Skeletal muscle tissue (tissue), 3 donors: ENCODE measurements at regions not wholly inside any gene's neighbourhood (a gene's known extent, or its start where the extent isn't known, plus 50 kb on each side); places are given as distances from the start of the nearest gene placed in this dataset.

ENCODE experiments used
- H3K27ac ChIP-seq: one replicate; pipeline ENCODE4 v1.7.0; 2013; ENCODE audit warnings: mild to moderate bottlenecking, low read depth, low read length, inconsistent platforms
- H3K27me3 ChIP-seq, 3 donors: one replicate each; pipeline ENCODE4 v1.7.0; 2013; ENCODE audit warnings: low read length in 3 of 3; ENCODE audit not compliant: control insufficient read depth in 3 of 3, insufficient read depth in 3 of 3
- H3K36me3 ChIP-seq, 3 donors: one replicate each; pipeline ENCODE4 v1.7.0; 2013; ENCODE audit warnings: low read length in 3 of 3; ENCODE audit not compliant: control insufficient read depth in 3 of 3, insufficient read depth in 3 of 3
- H3K4me1 ChIP-seq, 3 donors: one replicate each; pipeline ENCODE4 v1.7.0; 2013; ENCODE audit warnings: low read length in 3 of 3, mild to moderate bottlenecking in 3 of 3; ENCODE audit not compliant: control insufficient read depth in 3 of 3, insufficient read depth in 3 of 3
- H3K4me3 ChIP-seq, 3 donors: one replicate each; pipeline ENCODE4 v1.7.0; 2013; ENCODE audit warnings: low read length in 3 of 3
- H3K9ac ChIP-seq, 3 donors: one replicate each; pipeline ENCODE4 v1.7.0; 2013; ENCODE audit warnings: low read length in 3 of 3, mild to moderate bottlenecking in 3 of 3, moderate library complexity in 2 of 3, low read depth in 1 of 3
- H3K9me3 ChIP-seq, 3 donors: one replicate each; pipeline ENCODE4 v1.7.0; 2013; ENCODE audit warnings: low read length in 3 of 3; ENCODE audit not compliant: control insufficient read depth in 3 of 3
- donor health status: Osteomylitis.

DNA sequence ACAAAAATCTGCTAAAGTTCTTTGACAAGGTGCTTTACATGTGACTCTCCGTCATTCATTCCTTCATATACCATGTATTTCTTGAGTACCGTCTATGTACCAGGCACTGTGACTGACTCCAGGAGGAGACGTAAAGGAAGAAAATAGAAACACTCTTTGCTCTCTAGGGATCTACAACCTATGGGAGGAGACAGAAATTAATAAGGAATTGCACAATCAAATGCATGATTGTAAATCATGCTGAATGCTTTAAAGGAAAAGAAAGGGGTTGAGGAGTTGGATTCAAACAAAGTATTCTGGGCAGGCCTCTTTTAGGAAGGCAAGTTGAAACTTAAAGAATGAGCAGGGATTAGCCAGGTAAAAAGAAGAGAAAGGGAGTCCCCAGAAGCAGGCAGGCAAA is 239.1 kb upstream of the FGGY start:
- H3K9ac ChIP-seq = peak overlapping the region in 1 of 3 donors; percentile 24
- H3K36me3 ChIP-seq = no peaks in the 10 kb centered on the region
- no peaks in the 10 kb centered on the region for H3K9me3 ChIP-seq
- peak overlapping the region; percentile 73 for H3K27ac ChIP-seq
- H3K27me3 ChIP-seq = no peaks in the 10 kb centered on the region
- H3K4me1 ChIP-seq = peaks cover 8 to 18% (median 18%) of the 10 kb centered on the region in 3 donors
- H3K4me3 ChIP-seq = no peak overlapping the region

DNA sequence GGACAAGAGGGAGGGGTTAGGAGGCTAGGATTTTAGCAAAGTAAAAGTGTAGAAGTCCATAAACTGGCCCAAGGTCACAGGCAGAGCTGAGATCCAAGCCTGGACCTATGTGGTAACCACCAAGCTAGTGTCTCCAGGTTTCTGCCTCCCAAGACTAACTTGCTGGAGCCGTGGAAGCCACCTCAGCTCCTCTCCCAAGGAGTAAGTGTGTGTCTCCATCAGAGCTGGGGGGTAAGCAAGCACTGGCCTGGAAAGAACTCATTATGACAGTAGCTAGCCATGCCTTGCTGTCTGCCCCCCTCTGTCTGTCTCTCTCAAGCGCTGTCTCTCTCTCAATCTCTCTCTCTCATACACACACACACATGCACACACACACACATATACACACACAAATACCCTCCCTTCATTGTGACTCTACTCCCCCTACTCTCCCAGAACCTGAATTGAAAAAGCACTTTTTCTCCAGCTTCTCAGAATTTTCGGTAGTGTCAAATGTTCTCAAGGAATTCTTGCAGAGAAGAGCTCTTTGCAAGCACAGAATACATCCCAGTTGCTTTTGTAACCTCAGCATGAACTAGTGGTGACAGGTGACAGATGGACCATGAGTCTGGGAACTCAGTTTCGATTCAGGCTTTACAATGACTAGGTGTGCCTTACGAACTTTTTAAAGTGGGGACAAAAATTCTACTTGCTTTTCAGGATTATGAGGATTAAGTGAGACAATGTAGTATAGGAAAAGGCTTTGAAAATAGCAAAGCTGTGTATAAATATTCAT is 238.0 kb upstream of the FGGY start:
- peaks cover 8 to 18% (median 18%) of the 10 kb centered on the region in 3 donors for H3K4me1 ChIP-seq
- no peaks in the 10 kb centered on the region for H3K9me3 ChIP-seq
- no peaks in the 10 kb centered on the region for H3K36me3 ChIP-seq
- peak overlapping the region; percentile 73 for H3K27ac ChIP-seq
- no peaks in the 10 kb centered on the region for H3K27me3 ChIP-seq
- H3K4me3 ChIP-seq = no peak overlapping the region
- H3K9ac ChIP-seq = no peak overlapping the region

DNA sequence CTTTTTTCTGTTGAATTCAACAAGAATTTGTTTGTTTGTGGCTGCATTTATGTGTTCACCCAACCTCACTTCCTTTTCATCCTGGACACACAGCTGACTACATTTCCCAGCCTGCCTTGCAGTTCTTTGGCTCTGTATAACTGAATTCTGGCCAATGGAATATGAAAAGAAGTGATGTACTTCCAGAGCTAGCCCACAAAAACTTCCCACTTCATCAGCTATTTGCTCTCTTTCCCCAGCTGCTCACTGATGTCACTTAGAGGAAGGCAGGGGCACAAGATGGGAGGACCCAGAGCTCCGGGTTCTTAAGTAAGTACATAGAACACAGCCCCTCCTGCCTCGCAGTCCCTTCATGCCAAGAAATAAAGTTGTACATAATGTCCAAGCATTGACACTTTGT is 235.0 kb upstream of the FGGY start:
- peak overlapping the region; percentile 24 to 47 (median 40) for H3K9ac ChIP-seq
- H3K27ac ChIP-seq = peak overlapping the region; percentile 62
- H3K36me3 ChIP-seq = no peaks in the 10 kb centered on the region
- no peaks in the 10 kb centered on the region for H3K27me3 ChIP-seq
- no peaks in the 10 kb centered on the region for H3K9me3 ChIP-seq
- peaks cover 4 to 9% (median 7%) of the 10 kb centered on the region in 3 donors for H3K4me1 ChIP-seq
- H3K4me3 ChIP-seq = peak overlapping the region; percentile 18 to 66 (median 59)

DNA sequence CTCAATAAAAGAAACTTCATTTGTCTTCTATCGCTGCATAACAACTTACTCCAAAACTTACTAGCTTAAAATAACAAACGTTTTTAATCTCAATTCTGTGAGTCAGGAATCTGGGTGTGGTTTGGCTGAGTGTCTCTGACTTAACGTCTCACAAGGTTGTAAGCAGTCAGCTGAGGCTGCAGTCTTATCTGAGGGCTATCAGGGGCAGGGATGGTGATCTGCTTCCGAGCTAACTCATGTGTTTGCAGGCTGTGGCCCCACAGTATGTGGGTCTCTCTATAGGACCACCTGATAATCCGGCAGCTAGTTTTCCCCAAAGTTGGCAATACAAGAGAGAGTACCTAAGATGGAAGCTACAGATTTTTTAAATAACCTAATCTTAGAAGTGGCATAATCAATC is 234.2 kb upstream of the FGGY start:
- Histone ChIP-seq H3K27ac (peak overlapping the region; percentile 62), H3K4me3 (peak overlapping the region in 1 of 3 donors; percentile 6)

DNA sequence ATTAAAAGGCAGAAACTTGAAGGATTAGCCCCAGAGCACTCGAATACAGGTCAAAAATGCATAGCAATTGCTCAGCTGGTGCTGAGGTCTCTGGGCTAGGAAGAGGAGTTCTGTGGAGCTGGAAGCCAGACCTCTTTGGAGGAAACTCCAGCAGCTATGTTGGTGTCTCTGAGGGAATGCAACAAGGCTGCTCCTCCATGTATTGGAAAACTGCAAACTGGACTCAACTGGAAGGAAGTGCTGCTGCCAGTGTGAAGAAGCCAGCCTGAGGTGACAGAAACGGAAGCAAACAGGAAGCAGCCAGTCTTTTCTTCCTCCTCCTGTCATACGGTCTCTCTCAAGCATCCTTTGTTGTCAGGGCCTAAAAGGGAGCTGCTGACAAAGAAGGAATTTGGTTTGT is 233.4 kb upstream of the FGGY start:
- H3K4me3 ChIP-seq = no peak overlapping the region
- peaks cover 0 to 3% (median 0%) of the 10 kb centered on the region in 3 donors for H3K4me1 ChIP-seq
- no peaks in the 10 kb centered on the region for H3K9me3 ChIP-seq
- peak overlapping the region; percentile 62 for H3K27ac ChIP-seq
- H3K36me3 ChIP-seq = no peaks in the 10 kb centered on the region
- H3K27me3 ChIP-seq = no peaks in the 10 kb centered on the region
- no peak overlapping the region for H3K9ac ChIP-seq

More for the DNA sequence above, 234.2 kb upstream of the FGGY start:
- no peaks in the 10 kb centered on the region for H3K36me3 ChIP-seq
- H3K4me1 ChIP-seq = peaks cover 0 to 3% (median under 1%) of the 10 kb centered on the region in 3 donors
- no peak overlapping the region for H3K9ac ChIP-seq
- H3K27me3 ChIP-seq = no peaks in the 10 kb centered on the region
- H3K9me3 ChIP-seq = no peaks in the 10 kb centered on the region

DNA sequence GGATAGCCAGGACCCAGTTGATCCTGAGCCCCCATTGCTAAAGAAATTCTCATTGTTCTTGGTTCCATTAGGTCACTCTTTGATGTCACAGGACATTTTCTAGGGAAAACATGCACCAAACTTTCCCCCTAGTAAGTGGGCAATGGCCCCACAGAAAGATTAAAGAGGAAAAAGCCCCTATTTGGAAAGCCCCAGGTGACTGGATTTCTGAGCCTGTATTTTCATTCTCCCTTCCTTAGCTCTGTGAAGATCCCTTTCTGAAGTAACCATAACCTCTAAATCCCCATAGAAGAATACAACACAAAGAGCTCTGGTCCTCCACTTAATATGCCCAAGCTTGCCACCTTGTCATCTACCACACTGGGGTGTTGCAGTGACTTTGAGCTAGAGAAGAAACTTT is 232.3 kb upstream of the FGGY start:
- Histone ChIP-seq H3K27ac (no peak overlapping the region), H3K9ac (no peak overlapping the region)

DNA sequence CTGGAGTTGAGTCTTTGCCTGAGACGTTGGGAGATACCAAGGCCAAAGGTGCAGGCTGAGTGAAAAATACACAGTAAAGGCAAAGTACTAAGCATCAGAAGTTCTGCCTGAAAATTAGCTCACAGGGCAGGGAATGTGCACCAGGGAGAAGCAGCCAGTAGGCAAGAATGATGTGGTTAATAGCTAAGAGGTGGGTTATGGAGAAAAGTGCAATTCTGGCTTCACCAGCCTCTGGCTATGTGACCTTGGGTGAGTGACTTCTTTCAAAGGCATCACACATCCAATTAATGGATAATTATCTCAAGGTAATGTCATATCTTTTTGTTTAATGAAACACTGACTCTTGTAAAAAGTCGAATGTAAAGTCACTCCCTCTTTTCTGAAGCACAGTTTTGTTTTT is 230.7 kb upstream of the FGGY start:
- Histone ChIP-seq H3K27me3 (no peaks in the 10 kb centered on the region), H3K4me3 (no peak overlapping the region), H3K9ac (no peak overlapping the region), H3K36me3 (no peaks in the 10 kb centered on the region), H3K9me3 (no peaks in the 10 kb centered on the region), H3K4me1 (peaks cover 0 to 3% (median 0%) of the 10 kb centered on the region in 3 donors), H3K27ac (no peak overlapping the region)

More for the DNA sequence above, 232.3 kb upstream of the FGGY start:
- H3K27me3 ChIP-seq = no peaks in the 10 kb centered on the region
- no peaks in the 10 kb centered on the region for H3K9me3 ChIP-seq
- H3K4me1 ChIP-seq = peaks cover 0 to 3% (median 0%) of the 10 kb centered on the region in 3 donors
- H3K36me3 ChIP-seq = no peaks in the 10 kb centered on the region
- H3K4me3 ChIP-seq = no peak overlapping the region

DNA sequence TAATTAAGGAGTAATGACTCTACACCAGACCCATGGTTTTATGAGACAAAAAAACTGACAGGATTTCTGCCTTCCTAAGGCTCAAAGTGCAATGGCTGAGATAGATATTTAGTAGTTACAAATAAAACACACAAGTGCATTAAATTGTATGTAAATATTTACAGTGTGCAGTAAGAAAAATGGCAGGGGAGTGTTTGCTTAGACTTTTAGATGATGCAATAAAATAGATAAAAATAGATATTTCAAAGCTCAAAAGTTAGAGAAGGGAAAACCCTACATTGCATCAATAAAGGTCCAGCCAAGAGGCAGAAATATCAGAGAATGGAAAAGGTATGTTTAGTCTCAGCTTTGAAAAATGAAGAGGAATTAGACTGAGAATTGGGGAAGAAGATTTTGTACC is 226.3 kb upstream of the FGGY start:
- H3K4me1 ChIP-seq = peaks cover 3% of the 10 kb centered on the region in 3 donors
- no peaks in the 10 kb centered on the region for H3K36me3 ChIP-seq
- no peaks in the 10 kb centered on the region for H3K27me3 ChIP-seq
- no peak overlapping the region for H3K4me3 ChIP-seq
- no peak overlapping the region for H3K27ac ChIP-seq
- no peak overlapping the region for H3K9ac ChIP-seq
- H3K9me3 ChIP-seq = no peaks in the 10 kb centered on the region

DNA sequence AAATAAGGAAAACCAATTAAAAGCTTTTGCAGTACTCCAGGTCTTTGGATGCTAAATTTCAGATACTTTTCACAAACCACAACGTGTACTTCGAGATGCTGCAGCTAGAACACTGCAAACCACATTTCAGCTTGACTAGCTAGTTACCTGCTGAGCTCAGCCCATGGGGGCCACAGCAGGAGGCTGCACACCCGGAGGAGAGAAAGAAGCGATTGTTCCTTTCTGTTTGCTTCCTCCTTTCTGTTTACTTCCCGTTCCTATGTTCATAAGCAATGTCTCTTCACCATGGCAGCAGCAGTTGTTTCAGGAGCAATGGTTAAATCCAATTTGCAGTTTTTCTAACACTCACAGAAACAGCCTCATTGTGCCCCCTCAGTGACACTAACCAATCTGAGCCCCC is 225.6 kb upstream of the FGGY start:
- Histone ChIP-seq H3K27ac (no peak overlapping the region), H3K27me3 (no peaks in the 10 kb centered on the region), H3K36me3 (no peaks in the 10 kb centered on the region), H3K9me3 (no peaks in the 10 kb centered on the region), H3K4me3 (no peak overlapping the region), H3K4me1 (peaks cover 3% of the 10 kb centered on the region in 3 donors), H3K9ac (no peak overlapping the region)

DNA sequence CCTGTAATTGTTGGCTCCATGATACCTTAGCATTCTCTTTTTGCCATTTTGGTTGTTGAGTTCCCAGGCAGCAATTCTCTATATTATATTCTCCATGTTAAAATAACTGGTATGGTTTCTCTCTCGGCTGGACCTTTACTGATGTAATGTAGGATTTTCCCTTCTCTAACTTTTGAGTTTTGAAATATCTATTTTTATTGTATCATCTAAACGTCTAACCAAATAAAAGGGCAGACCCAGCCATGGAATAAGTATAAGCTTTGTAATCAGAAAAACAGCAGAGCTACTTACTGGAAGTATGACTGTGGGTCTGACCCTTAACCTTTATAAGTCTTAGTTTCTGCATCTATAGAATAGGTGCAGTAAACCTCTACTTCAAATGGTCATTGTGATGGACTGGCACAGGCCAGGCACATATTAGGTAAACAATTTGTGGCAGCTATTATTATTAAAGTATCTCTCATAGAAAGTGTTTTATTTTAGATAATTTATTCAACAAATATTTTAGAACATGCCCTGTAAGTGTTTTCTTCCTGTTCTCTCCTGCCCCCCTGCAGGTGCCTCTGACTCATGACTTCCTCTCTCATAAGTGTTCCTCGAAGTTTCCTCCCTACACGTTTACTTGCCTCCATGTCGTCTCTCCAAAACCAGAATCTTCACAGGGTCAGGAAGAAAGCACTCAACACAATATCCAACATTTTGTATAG is 224.9 kb upstream of the FGGY start:
- H3K4me1 ChIP-seq = peaks cover 3 to 5% (median 3%) of the 10 kb centered on the region in 3 donors

More for the DNA sequence above, 224.9 kb upstream of the FGGY start:
- Histone ChIP-seq H3K27ac (no peak overlapping the region), H3K9me3 (no peaks in the 10 kb centered on the region), H3K9ac (no peak overlapping the region), H3K4me3 (no peak overlapping the region), H3K27me3 (no peaks in the 10 kb centered on the region), H3K36me3 (no peaks in the 10 kb centered on the region)
